ELF-1 (cell line): ENCODE measurements at regions not wholly inside any gene's neighbourhood (a gene's known extent, or its start where the extent isn't known, plus 50 kb on each side); places are given as distances from the start of the nearest gene placed in this dataset.
A peak's percentile ranks its signal among the peaks of the same experiment; 100 is the strongest.
"Not testable (repeated sequence)": the region's sequence is repeated elsewhere in the genome, so short reads cannot be mapped to it uniquely, and the experiment has no call there.

Experiments used
- DNase-seq: peaks from one replicate; pipeline ENCODE4 v3.0.0-alpha.2; 2016; ENCODE audit warnings: low read depth, low spot score

GRCh38 chr12:85574291-85574690, 261.9 kb downstream of the RASSF9 start:
- no peak for DNase-seq

- peak; percentile 69 for DNase-seq
Observed at GRCh38 chr12:85575120-85576096, 260.8 kb downstream of the RASSF9 start.

GRCh38 chr12:85580562-85581168, 255.5 kb downstream of the RASSF9 start:
- DNase-seq, result no peak

- no peak for DNase-seq
Observed at GRCh38 chr12:85587158-85587557, 249.1 kb downstream of the RASSF9 start.

GRCh38 chr12:85588221-85588620, 248.0 kb downstream of the RASSF9 start:
- no peak for DNase-seq

- DNase-seq, result no peak
Observed at GRCh38 chr12:85600841-85601240, 235.4 kb downstream of the RASSF9 start.

GRCh38 chr12:85603556-85603955, 232.7 kb downstream of the RASSF9 start:
- DNase-seq, result no peak

- DNase-seq, result no peak
Observed at GRCh38 chr12:85606455-85606854, 229.8 kb downstream of the RASSF9 start.

- DNase-seq, result no peak
Observed at GRCh38 chr12:85609778-85610177, 226.4 kb downstream of the RASSF9 start.

GRCh38 chr12:85610194-85610593, 226.0 kb downstream of the RASSF9 start:
- no peak for DNase-seq

- no peak for DNase-seq
Observed at GRCh38 chr12:85616201-85616600, 220.0 kb downstream of the RASSF9 start.

GRCh38 chr12:85617307-85618091, 218.7 kb downstream of the RASSF9 start:
- no peak for DNase-seq

GRCh38 chr12:85621041-85621440, 215.2 kb downstream of the RASSF9 start:
- no peak for DNase-seq

GRCh38 chr12:85623763-85624162, 212.4 kb downstream of the RASSF9 start:
- no peak for DNase-seq

GRCh38 chr12:85625467-85625866, 210.7 kb downstream of the RASSF9 start:
- no peak for DNase-seq

GRCh38 chr12:85626001-85626783, 210.0 kb downstream of the RASSF9 start:
- no peak for DNase-seq

GRCh38 chr12:85626784-85627171, 209.4 kb downstream of the RASSF9 start:
- DNase-seq, result no peak

GRCh38 chr12:85627584-85627983, 208.6 kb downstream of the RASSF9 start:
- DNase-seq, result no peak

GRCh38 chr12:85628562-85628961, 207.6 kb downstream of the RASSF9 start:
- DNase-seq, result not testable (repeated sequence)

- no peak for DNase-seq
Observed at GRCh38 chr12:85630851-85631250, 205.4 kb downstream of the RASSF9 start.

- no peak for DNase-seq
Observed at GRCh38 chr12:85632390-85632789, 203.8 kb downstream of the RASSF9 start.
